Mucosa of descending colon (tissue), 3 donors: ENCODE measurements at regions not wholly inside any gene's neighbourhood (a gene's known extent, or its start where the extent isn't known, plus 50 kb on each side); places are given as distances from the start of the nearest gene placed in this dataset.
"Not testable (repeated sequence)": the region's sequence is repeated elsewhere in the genome, so short reads cannot be mapped to it uniquely, and the experiment has no call there.

Source experiments
- ATAC-seq: fragments of 200-7000 bp; cut with Tn5 transposase; one replicate; pipeline ENCODE4 v1.9.1; 2020; ENCODE audit warnings: mild to moderate bottlenecking, moderate library complexity
- DNase-seq, 3 donors: peaks; one replicate each; pipeline ENCODE4 v3.0.0-alpha.2; 2020
- H3K36me3 ChIP-seq: fragments of 200-600 bp; one replicate; pipeline ENCODE4 v1.8.0; 2021; ENCODE audit warnings: low read depth, mild to moderate bottlenecking
- H3K4me1 ChIP-seq: fragments of 200-600 bp; one replicate; pipeline ENCODE4 v1.8.0; 2021; ENCODE audit warnings: low read depth, mild to moderate bottlenecking
- H3K4me3 ChIP-seq: fragments of 200-600 bp; one replicate; pipeline ENCODE4 v1.8.0; 2021; ENCODE audit warnings: mild to moderate bottlenecking
- H3K9me3 ChIP-seq: fragments of 200-600 bp; one replicate; pipeline ENCODE4 v1.8.0; 2021; ENCODE audit warnings: mild to moderate bottlenecking
- intact Hi-C, 2 donors: fragments of 100-400 bp; cut with DNase I in 1 of 2; cut with micrococcal nuclease in 1 of 2; formaldehyde crosslinking; loops; one replicate each; pipeline versions ENCODE4 v1.11.0 to v1.11.1; 2022; cut with DNase I, micrococcal nuclease
- TF ChIP-seq, protein P1 (sequence below): fragments of 200-600 bp; IDR thresholded peaks from one replicate; pipeline ENCODE4 v1.8.0; 2022; ENCODE audit warnings: antibody characterized with exemption, mild to moderate bottlenecking
- donor health status: DM: no; HTN: no; CAD: no; lungs with moderate emphysema.
- donor health status: DM: no; HTN: no; CAD: no.
- donor health status: DM: no; HTN: yes; CAD: no.

DNA sequence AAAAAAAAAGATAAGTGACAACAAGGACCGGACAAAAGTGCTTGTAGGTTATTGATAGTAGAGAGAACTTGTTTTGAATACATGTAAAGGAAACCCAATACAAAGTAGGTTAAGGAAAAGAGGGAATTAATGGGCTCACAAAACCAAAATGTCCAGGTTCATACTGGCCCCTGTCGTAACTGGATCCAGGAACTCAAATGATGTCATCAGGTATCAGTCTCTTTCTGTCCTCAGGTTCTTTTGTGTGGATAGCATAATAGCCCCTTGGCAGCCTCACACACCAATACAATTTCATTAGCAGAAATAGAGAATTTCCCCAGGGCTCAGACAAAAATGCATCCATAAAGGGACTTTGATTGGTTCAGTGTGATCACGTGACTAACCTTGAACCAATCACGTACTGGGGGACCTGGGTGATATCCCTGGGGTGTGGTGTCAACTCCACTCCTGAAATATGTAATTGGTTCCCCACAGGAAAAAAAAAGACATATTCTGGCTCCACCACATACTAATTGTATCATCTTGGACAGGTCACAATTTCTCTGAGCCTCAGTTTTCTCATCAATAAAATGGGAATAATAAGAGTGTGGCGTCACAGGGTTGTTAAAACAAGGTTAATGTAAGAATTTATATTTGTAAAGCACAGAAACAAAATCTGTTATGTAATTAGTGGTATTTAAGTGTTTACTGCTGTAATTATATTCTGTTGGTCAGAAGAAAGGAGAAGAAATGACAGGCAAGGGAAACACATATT lies 174.8 kb downstream of the PDGFRA start:
- ATAC-seq (no peak), DNase-seq (no peak)
- Histone ChIP-seq H3K4me1 (no peaks in the 10 kb centered on the region), H3K4me3 (no peak overlapping the region), H3K36me3 (no peaks in the 10 kb centered on the region), H3K9me3 (no peaks in the 10 kb centered on the region)
- TF ChIP-seq, protein P1, sequence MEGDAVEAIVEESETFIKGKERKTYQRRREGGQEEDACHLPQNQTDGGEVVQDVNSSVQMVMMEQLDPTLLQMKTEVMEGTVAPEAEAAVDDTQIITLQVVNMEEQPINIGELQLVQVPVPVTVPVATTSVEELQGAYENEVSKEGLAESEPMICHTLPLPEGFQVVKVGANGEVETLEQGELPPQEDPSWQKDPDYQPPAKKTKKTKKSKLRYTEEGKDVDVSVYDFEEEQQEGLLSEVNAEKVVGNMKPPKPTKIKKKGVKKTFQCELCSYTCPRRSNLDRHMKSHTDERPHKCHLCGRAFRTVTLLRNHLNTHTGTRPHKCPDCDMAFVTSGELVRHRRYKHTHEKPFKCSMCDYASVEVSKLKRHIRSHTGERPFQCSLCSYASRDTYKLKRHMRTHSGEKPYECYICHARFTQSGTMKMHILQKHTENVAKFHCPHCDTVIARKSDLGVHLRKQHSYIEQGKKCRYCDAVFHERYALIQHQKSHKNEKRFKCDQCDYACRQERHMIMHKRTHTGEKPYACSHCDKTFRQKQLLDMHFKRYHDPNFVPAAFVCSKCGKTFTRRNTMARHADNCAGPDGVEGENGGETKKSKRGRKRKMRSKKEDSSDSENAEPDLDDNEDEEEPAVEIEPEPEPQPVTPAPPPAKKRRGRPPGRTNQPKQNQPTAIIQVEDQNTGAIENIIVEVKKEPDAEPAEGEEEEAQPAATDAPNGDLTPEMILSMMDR, result no peak
- intact Hi-C loops, result no loop called here

DNA sequence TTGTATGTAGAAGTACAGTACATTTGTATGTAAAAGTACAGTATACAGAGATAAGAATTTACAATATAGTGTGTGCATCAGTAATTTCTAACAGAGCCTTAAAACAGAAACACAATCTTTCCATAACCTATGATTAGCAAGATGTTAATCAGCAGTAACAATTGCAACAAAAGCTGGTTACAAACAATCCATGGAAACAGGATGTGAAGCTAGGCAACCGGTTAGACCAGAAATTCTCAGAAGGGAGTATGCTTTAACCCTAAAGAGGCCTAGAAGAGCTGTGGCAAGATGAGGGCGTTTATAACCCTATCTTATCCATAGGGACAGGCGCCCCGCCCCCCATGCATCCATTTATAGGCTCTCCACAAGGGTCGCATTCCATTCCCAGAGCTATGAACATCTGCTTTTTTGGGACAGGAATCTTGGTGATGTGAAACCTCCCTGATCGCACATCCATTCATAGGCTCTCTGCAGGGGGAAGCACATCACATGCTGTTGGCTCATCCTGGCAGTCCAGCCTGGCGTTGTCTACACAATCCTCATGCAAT lies 180.3 kb downstream of the PDGFRA start:
- ATAC-seq, H3K9me3 ChIP-seq, H3K4me1 ChIP-seq, H3K4me3 ChIP-seq, H3K36me3 ChIP-seq, DNase-seq, intact Hi-C loops: not testable (repeated sequence)

DNA sequence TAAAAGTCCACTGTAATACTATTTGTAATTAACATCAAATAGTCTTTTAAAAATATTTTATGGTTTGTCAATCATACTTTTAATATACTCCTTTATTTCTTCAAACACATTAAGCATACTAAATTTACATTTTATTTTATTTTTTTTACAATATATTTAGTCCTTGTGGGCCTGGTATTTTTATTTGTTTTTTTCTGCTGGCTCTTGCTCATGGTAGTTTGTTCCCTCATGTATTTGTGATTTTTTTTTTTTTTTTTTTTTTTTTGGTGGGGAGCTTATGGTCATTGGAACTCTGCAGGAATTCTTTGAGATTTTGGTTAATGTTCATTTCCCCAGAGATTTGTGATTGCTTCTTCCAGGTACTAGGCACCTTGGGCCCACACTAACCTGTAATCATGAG lies 185.5 kb downstream of the PDGFRA start:
- ATAC-seq (no peak), DNase-seq (no peak)
- Histone ChIP-seq H3K9me3 (no peaks in the 10 kb centered on the region), H3K4me1 (no peaks in the 10 kb centered on the region), H3K36me3 (no peaks in the 10 kb centered on the region), H3K4me3 (no peak overlapping the region)
- intact Hi-C loops, result no loop called here
- TF ChIP-seq, protein P1, result no peak

DNA sequence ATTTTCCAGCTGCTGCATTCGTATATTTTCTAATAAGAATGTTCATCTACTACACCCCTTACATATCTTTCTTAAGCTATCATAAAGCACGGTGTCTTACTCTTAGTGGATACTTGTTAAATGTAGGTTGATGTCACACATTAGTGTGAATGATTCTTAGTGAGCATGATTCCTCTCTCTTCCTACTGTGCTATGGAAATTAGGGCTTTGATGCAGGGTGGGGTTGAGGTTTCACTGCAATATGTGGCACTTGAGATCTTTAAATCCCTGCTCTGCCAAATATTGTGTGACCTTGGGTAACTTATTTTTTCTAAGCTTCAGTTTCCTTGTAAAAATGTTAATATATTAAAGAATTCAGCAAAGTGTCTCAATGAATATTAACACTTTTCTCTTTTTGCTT lies 188.4 kb downstream of the PDGFRA start:
- TF ChIP-seq, protein P1, result no peak
- intact Hi-C loops, result no loop called here
- H3K36me3 ChIP-seq, result no peaks in the 10 kb centered on the region
- H3K9me3 ChIP-seq, result no peaks in the 10 kb centered on the region
- no peak for ATAC-seq
- no peaks in the 10 kb centered on the region for H3K4me1 ChIP-seq
- no peak for DNase-seq
- H3K4me3 ChIP-seq, result no peak overlapping the region

DNA sequence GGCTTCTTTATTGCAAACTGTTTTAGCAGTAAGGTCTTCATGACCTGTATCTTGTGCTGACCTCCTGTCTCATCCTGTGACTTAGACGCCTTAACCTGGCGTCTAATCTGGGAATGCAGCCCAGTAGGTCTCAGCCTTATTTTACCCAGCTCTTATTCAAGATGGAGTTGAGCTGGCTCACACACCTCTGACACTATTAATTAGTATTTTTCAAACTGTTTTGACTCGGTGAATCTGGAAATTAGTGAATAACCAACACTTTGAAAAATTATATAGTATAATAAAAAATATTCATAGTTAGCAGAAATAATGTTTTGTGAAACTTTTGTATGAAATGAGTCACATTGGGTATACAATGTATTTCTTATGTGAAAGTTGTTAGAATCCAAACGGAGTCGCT lies 189.4 kb downstream of the PDGFRA start:
- intact Hi-C loops, result no loop called here
- H3K4me3 ChIP-seq, result no peak overlapping the region

DNA sequence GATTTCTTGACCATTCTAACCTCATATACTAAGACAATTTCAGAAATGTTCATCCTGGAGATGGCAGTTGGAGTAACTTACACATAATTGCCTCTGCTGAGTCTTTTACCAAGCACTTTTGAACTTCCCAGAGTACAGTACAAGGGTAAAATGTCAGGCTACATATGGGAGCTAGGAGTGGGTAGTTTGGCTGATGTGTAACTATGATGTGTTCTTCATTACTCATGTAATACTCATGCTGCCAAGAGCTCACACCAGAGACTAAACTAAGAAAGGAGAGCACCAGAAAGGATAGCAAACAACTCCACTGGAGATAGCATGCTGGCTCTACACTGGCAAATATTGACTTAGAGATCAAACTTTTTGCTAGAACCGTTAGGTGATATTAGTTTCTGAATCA lies 194.0 kb downstream of the PDGFRA start:
- Histone ChIP-seq H3K4me1 (no peaks in the 10 kb centered on the region), H3K9me3 (no peaks in the 10 kb centered on the region), H3K36me3 (no peaks in the 10 kb centered on the region), H3K4me3 (no peak overlapping the region)
- intact Hi-C loops, result no loop called here
- ATAC-seq, result no peak
- TF ChIP-seq, protein P1, result no peak
- no peak for DNase-seq

More for the DNA sequence above, 189.4 kb downstream of the PDGFRA start:
- no peak for ATAC-seq
- Histone ChIP-seq H3K4me1 (no peaks in the 10 kb centered on the region), H3K9me3 (no peaks in the 10 kb centered on the region), H3K36me3 (no peaks in the 10 kb centered on the region)
- TF ChIP-seq, protein P1, result no peak
- DNase-seq, result no peak
